ENCODE measurements at regions not wholly inside any gene's neighbourhood (a gene's known extent, or its start where the extent isn't known, plus 50 kb on each side); places are given as distances from the start of the nearest gene placed in this dataset.
"Not testable (repeated sequence)": the region's sequence is repeated elsewhere in the genome, so short reads cannot be mapped to it uniquely, and the experiment has no call there.

DNA sequence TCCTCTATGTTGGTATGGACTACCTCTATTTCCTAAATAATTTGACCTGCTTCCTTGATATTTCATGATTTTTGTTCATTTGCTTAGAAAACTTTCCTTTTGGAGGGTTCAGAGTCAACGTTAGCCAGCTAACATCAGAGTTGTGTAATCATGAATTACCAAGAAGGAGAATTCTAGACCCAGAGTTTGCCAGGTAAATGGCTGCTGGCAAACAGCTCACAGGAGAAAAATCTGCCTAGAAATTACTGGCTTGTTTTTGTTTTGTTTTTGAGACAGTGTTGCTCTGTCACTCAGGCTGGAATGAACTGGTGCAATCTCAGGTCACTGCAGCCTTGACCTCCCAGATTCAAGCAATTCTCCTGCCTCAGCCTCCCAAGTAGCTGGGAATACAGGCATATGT, 111.4 kb upstream of the SALL1 start:
- no peak for ATAC-seq (ENCODE audit: insufficient read depth, low FRiP score)
- Histone ChIP-seq H3K27ac (ENCODE audit: low read depth in 1 of 2, low read length in 1 of 2) (no peak overlapping the region), H3K27me3 (ENCODE audit: control insufficient read depth in 3 of 3, insufficient read depth in 3 of 3, low read length in 2 of 3) (no peaks in the 10 kb centered on the region), H3K36me3 (ENCODE audit: control insufficient read depth in 4 of 4, insufficient read depth in 4 of 4, low read length in 4 of 4) (no peaks in the 10 kb centered on the region), H3K4me1 (ENCODE audit: control insufficient read depth in 5 of 5, insufficient read depth in 5 of 5, low read length in 5 of 5) (no peaks in the 10 kb centered on the region), H3K4me3 (no peak overlapping the region), H3K9me3 (ENCODE audit: control insufficient read depth in 4 of 4, insufficient read depth in 3 of 4, low read length in 3 of 4) (peaks cover 0 to 7% (median 2%) of the 10 kb centered on the region in 4 donors), H3K9ac (ENCODE audit: insufficient read depth in 1 of 2, low read length in 2 of 2) (no peak overlapping the region)
- DNase-seq: no peak
- TF ChIP-seq, protein P1, sequence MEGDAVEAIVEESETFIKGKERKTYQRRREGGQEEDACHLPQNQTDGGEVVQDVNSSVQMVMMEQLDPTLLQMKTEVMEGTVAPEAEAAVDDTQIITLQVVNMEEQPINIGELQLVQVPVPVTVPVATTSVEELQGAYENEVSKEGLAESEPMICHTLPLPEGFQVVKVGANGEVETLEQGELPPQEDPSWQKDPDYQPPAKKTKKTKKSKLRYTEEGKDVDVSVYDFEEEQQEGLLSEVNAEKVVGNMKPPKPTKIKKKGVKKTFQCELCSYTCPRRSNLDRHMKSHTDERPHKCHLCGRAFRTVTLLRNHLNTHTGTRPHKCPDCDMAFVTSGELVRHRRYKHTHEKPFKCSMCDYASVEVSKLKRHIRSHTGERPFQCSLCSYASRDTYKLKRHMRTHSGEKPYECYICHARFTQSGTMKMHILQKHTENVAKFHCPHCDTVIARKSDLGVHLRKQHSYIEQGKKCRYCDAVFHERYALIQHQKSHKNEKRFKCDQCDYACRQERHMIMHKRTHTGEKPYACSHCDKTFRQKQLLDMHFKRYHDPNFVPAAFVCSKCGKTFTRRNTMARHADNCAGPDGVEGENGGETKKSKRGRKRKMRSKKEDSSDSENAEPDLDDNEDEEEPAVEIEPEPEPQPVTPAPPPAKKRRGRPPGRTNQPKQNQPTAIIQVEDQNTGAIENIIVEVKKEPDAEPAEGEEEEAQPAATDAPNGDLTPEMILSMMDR (IDR thresholded peaks at IDR 0.05; ENCODE audit: control extremely low read depth, extremely low read depth): no peak
- WGBS, 2 donors: 68 to 81% methylated on average over 1 of the region's 1 CpG

- H3K4me1 ChIP-seq (ENCODE audit: control insufficient read depth in 5 of 5, insufficient read depth in 5 of 5, low read length in 5 of 5): no peaks in the 10 kb centered on the region
Observed at GRCh38 chr16:51261919-51262318, 110.8 kb upstream of the SALL1 start.

GRCh38 chr16:51255349-51255972, 104.4 kb upstream of the SALL1 start:
- H3K27ac ChIP-seq (ENCODE audit: low read depth in 1 of 2, low read length in 1 of 2): no peak overlapping the region
- TF ChIP-seq, protein P1 (IDR thresholded peaks at IDR 0.05; ENCODE audit: control extremely low read depth, extremely low read depth): no peak
- no peak overlapping the region for H3K4me3 ChIP-seq
- no peaks in the 10 kb centered on the region for H3K36me3 ChIP-seq (ENCODE audit: control insufficient read depth in 4 of 4, insufficient read depth in 4 of 4, low read length in 4 of 4)
- 62 to 74% methylated on average over 3 of the region's 3 CpGs for WGBS, 2 donors
- H3K4me1 ChIP-seq (ENCODE audit: control insufficient read depth in 5 of 5, insufficient read depth in 5 of 5, low read length in 5 of 5): no peaks in the 10 kb centered on the region
- DNase-seq: no peak
- no peak overlapping the region for H3K9ac ChIP-seq (ENCODE audit: insufficient read depth in 1 of 2, low read length in 2 of 2)
- peaks cover 0 to 10% (median 0%) of the 10 kb centered on the region in 4 donors for H3K9me3 ChIP-seq (ENCODE audit: control insufficient read depth in 4 of 4, insufficient read depth in 3 of 4, low read length in 3 of 4)
- no peak for ATAC-seq (ENCODE audit: insufficient read depth, low FRiP score)
- no peaks in the 10 kb centered on the region for H3K27me3 ChIP-seq (ENCODE audit: control insufficient read depth in 3 of 3, insufficient read depth in 3 of 3, low read length in 2 of 3)

More at GRCh38 chr16:51261919-51262318, 110.8 kb upstream of the SALL1 start:
- Histone ChIP-seq H3K36me3 (ENCODE audit: control insufficient read depth in 4 of 4, insufficient read depth in 4 of 4, low read length in 4 of 4) (no peaks in the 10 kb centered on the region), H3K9ac (ENCODE audit: insufficient read depth in 1 of 2, low read length in 2 of 2) (no peak overlapping the region), H3K9me3 (ENCODE audit: control insufficient read depth in 4 of 4, insufficient read depth in 3 of 4, low read length in 3 of 4) (peaks cover 0 to 7% (median 2%) of the 10 kb centered on the region in 4 donors), H3K27me3 (ENCODE audit: control insufficient read depth in 3 of 3, insufficient read depth in 3 of 3, low read length in 2 of 3) (no peaks in the 10 kb centered on the region), H3K27ac (ENCODE audit: low read depth in 1 of 2, low read length in 1 of 2) (no peak overlapping the region), H3K4me3 (no peak overlapping the region)
- TF ChIP-seq, protein P1 (IDR thresholded peaks at IDR 0.05; ENCODE audit: control extremely low read depth, extremely low read depth): no peak
- 84% methylated on average over 1 of the region's 1 CpG for WGBS, 2 donors
- no peak for DNase-seq
- no peak for ATAC-seq (ENCODE audit: insufficient read depth, low FRiP score)

- not testable (repeated sequence) for H3K27ac ChIP-seq (ENCODE audit: low read depth in 1 of 2, low read length in 1 of 2); H3K4me1 ChIP-seq (ENCODE audit: control insufficient read depth in 5 of 5, insufficient read depth in 5 of 5, low read length in 5 of 5); H3K9ac ChIP-seq (ENCODE audit: insufficient read depth in 1 of 2, low read length in 2 of 2); H3K4me3 ChIP-seq; H3K27me3 ChIP-seq (ENCODE audit: control insufficient read depth in 3 of 3, insufficient read depth in 3 of 3, low read length in 2 of 3); ATAC-seq (ENCODE audit: insufficient read depth, low FRiP score); DNase-seq; H3K36me3 ChIP-seq (ENCODE audit: control insufficient read depth in 4 of 4, insufficient read depth in 4 of 4, low read length in 4 of 4); H3K9me3 ChIP-seq (ENCODE audit: control insufficient read depth in 4 of 4, insufficient read depth in 3 of 4, low read length in 3 of 4)
- 90 to 92% methylated on average over 7 of the region's 7 CpGs for WGBS, 2 donors
Observed at GRCh38 chr16:51254390-51254789, 103.3 kb upstream of the SALL1 start.

Data from lung (tissue), 11 donors.